Heart left ventricle (tissue), 16 donors: ENCODE measurements at regions not wholly inside any gene's neighbourhood (a gene's known extent, or its start where the extent isn't known, plus 50 kb on each side); places are given as distances from the start of the nearest gene placed in this dataset.

ENCODE experiments used
- ATAC-seq, 4 donors: fragments of 200-7000 bp; cut with Tn5 transposase; one replicate each; pipeline ENCODE4 v1.9.1; 2020 to 2022; ENCODE audit warnings: moderate library complexity in 4 of 4, mild to moderate bottlenecking in 3 of 4, moderate number of reproducible peaks in 1 of 4
- DNase-seq, 5 donors: peaks; one replicate each; pipeline ENCODE4 v3.0.0-alpha.2; 2020
- H3K27ac ChIP-seq, 12 donors: fragments of 200-600 bp; sonication (generic) in 4 of 12; one replicate each; pipeline versions ENCODE4 v1.5.0 to v1.8.0; 2016 to 2022; ENCODE audit warnings: mild to moderate bottlenecking in 2 of 12
- H3K27me3 ChIP-seq, 9 donors: fragments of 200-600 bp; sonication (generic) in 2 of 9; one replicate each; pipeline versions ENCODE4 v1.5.1 to v1.8.0; 2016 to 2022; ENCODE audit warnings: mild to moderate bottlenecking in 3 of 9
- H3K36me3 ChIP-seq, 9 donors: fragments of 200-600 bp; sonication (generic) in 2 of 9; one replicate each; pipeline versions ENCODE4 v1.5.0 to v1.8.0; 2018 to 2022; ENCODE audit warnings: mild to moderate bottlenecking in 2 of 9
- H3K4me1 ChIP-seq, 12 donors: fragments of 200-600 bp; sonication (generic) in 4 of 12; one replicate each; pipeline versions ENCODE4 v1.5.0 to v1.8.0; 2016 to 2022; ENCODE audit warnings: mild to moderate bottlenecking in 3 of 12
- H3K4me3 ChIP-seq, 12 donors: fragments of 200-600 bp; sonication (generic) in 4 of 12; one replicate each; pipeline versions ENCODE4 v1.5.0 to v1.8.0; 2017 to 2022; ENCODE audit warnings: mild to moderate bottlenecking in 9 of 12, moderate library complexity in 4 of 12
- H3K9me3 ChIP-seq, 12 donors: fragments of 200-600 bp; sonication (generic) in 4 of 12; one replicate each; pipeline versions ENCODE4 v1.5.0 to v1.8.0; 2016 to 2022; ENCODE audit warnings: mild to moderate bottlenecking in 1 of 12
- CTCF ChIP-seq, 12 donors: fragments of 200-600 bp; sonication (generic) in 4 of 12; IDR thresholded peaks; one replicate each; pipeline versions ENCODE4 v1.5.0 to v1.8.0; 2018 to 2022; ENCODE audit warnings: antibody characterized with exemption in 12 of 12, mild to moderate bottlenecking in 5 of 12
- POLR2A ChIP-seq, 2 donors: fragments of 450-650 bp; IDR thresholded peaks; one replicate each; pipeline ENCODE4 v1.6.1; 2017; ENCODE audit warnings: antibody characterized with exemption in 2 of 2, mild to moderate bottlenecking in 2 of 2, moderate library complexity in 2 of 2
- WGBS, 4 donors: extraction: QIAGEN DNeasy Blood & Tissue Kit in 2 of 4; methylation state at CpG; one replicate each; pipeline versions ENCODE4 v1.1.5 to v1.1.7; 2013 to 2018; 5-methylcytosine and 5-hydroxymethylcytosine counted together
- intact Hi-C, 10 donors: fragments of 100-400 bp; cut with DNase I; formaldehyde crosslinking; loops; one replicate each; pipeline versions ENCODE4 v1.11.1 to v1.14.2; 2022
- donor health status: ischemic (EF 13 %, LVEDD 7.1; RV severe dilation, severe dysfunction).
- donor health status: healthy with polysubstance abuse.
- donor health status: DM: no; HTN: yes; CAD: no.
- donor health status: DM: no; HTN: no; CAD: no.
- donor health status: ischemic (EF 25% LVEDD 6.9; RV normal size, moderate dysfunction).
- donor health status: ischemic (EF 25% LVEDD 5.7; RV mildly dilated, moderate dysfunction).
- donor health status: healthy.
- donor health status: DM: yes; HTN: yes; CAD: no.
- donor health status: ischemic (EF 35%, LVEDD 5.7; RV mildly dilated, moderate dysfunction).
- donor health status: nonischemic (EF 11% LVEDD 7.7; RV severe dilation, severe dysfunction).
- donor health status: DM: yes; HTN: yes; CAD: no.
- donor health status: PGD.
- donor health status: ischemic (EF 29% LVEDD 5.4; RV normal size, mild dysfunction).
- donor health status: nonischemic (EF 23%, LVEDD 6.1; RV moderate dilation, normal function).

GRCh38 chr13:103192511-103193135, 126.4 kb upstream of the SLC10A2 start:
- Histone ChIP-seq H3K4me1 (peaks cover 0 to 6% (median 0%) of the 10 kb centered on the region in 12 donors), H3K9me3 (no peaks in the 10 kb centered on the region), H3K27ac (no peak overlapping the region), H3K4me3 (no peak overlapping the region), H3K27me3 (no peaks in the 10 kb centered on the region), H3K36me3 (no peaks in the 10 kb centered on the region)
- ATAC-seq, result no peak
- intact Hi-C loops, result loop anchor here in 2 of 10 donors (10.0 kb wide), 1 partner anchor 592 kb away; no protein-coding TSS in a partner anchor
- WGBS, 4 donors, result 78 to 90% (median 86%) methylated on average over 1 of the region's 1 CpG
- no peak for TF ChIP-seq CTCF (IDR thresholded peaks at IDR 0.05)
- TF ChIP-seq POLR2A (IDR thresholded peaks at IDR 0.05), result no peak
- DNase-seq, result no peak

GRCh38 chr13:103190841-103191240, 124.6 kb upstream of the SLC10A2 start:
- Histone ChIP-seq H3K27me3 (no peaks in the 10 kb centered on the region), H3K36me3 (no peaks in the 10 kb centered on the region), H3K4me3 (no peak overlapping the region), H3K9me3 (no peaks in the 10 kb centered on the region), H3K27ac (no peak overlapping the region), H3K4me1 (peaks cover 0 to 6% (median 0%) of the 10 kb centered on the region in 12 donors)
- TF ChIP-seq CTCF (IDR thresholded peaks at IDR 0.05), result no peak
- 68 to 78% (median 76%) methylated on average over 1 of the region's 1 CpG for WGBS, 4 donors
- no peak for DNase-seq
- no peak for ATAC-seq
- intact Hi-C loops, result loop anchor here in 2 of 10 donors (10.0 kb wide), 1 partner anchor 594 kb away; no protein-coding TSS in a partner anchor

GRCh38 chr13:103188713-103189326, 122.6 kb upstream of the SLC10A2 start:
- Histone ChIP-seq H3K27me3 (no peaks in the 10 kb centered on the region), H3K9me3 (no peaks in the 10 kb centered on the region), H3K4me1 (peaks cover 0 to 6% (median 0%) of the 10 kb centered on the region in 12 donors), H3K27ac (no peak overlapping the region), H3K4me3 (no peak overlapping the region), H3K36me3 (no peaks in the 10 kb centered on the region)
- intact Hi-C loops, result loop anchor here in 4 of 10 donors (5.0 to 10.0 kb wide), 3 partner anchors 598 to 686 kb away; no protein-coding TSS in a partner anchor
- 21 to 28% (median 25%) methylated on average over 3 of the region's 3 CpGs for WGBS, 4 donors
- no peak for DNase-seq
- TF ChIP-seq CTCF (IDR thresholded peaks at IDR 0.05) (peak; percentile 18 to 64 (median 53)), POLR2A (IDR thresholded peaks at IDR 0.05) (no peak)
- no peak for ATAC-seq

GRCh38 chr13:103187721-103188156, 121.5 kb upstream of the SLC10A2 start:
- TF ChIP-seq POLR2A (IDR thresholded peaks at IDR 0.05) (no peak), CTCF (IDR thresholded peaks at IDR 0.05) (no peak)
- no peak for DNase-seq
- intact Hi-C loops, result loop anchor here in 4 of 10 donors (5.0 to 10.0 kb wide), 3 partner anchors 600 to 687 kb away; no protein-coding TSS in a partner anchor

More at GRCh38 chr13:103187721-103188156, 121.5 kb upstream of the SLC10A2 start:
- Histone ChIP-seq H3K27ac (no peak overlapping the region), H3K4me1 (peaks cover 0 to 6% (median 0%) of the 10 kb centered on the region in 12 donors), H3K4me3 (no peak overlapping the region), H3K27me3 (no peaks in the 10 kb centered on the region), H3K36me3 (no peaks in the 10 kb centered on the region), H3K9me3 (no peaks in the 10 kb centered on the region)
- no peak for ATAC-seq
- 38 to 59% (median 46%) methylated on average over 5 to 10 of the region's 10 CpGs for WGBS, 4 donors
